NCI-H526 (cell line): ENCODE measurements at regions not wholly inside any gene's neighbourhood (a gene's known extent, or its start where the extent isn't known, plus 50 kb on each side); places are given as distances from the start of the nearest gene placed in this dataset.
"Not testable (repeated sequence)": the region's sequence is repeated elsewhere in the genome, so short reads cannot be mapped to it uniquely, and the experiment has no call there.

ENCODE experiments used
- DNase-seq, 2 experiments: peaks; one replicate each; lab custom pipeline; 2025; lab: John Stamatoyannopoulos, UW

DNA sequence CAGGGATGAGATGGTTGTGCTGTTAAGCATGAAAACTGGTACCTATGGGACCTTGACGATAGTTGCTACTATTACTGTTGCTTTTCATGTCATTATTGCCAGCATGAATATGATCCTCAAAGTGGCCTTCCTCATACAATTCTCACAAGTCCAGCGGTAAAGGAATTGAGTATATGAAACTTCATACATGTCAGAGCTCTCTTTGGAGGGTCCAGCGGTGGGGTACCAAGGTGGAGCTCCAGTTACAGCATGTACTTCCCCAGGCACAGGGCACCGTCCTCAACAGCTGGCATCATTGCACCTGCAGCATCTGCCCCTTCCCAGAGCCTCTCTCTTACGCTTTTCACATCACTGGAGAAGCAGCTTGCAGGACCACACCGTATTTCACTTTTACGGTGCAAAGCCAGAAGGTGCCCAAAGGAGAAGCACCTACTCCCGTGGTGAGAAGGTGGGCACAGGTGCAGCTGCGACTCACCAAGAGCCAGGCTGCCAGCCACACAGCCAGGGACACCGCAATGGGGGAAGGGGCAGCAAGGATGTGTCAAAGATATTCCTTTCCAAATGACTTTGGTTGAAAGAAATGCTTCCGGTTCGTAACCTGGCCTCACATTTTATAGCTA lies 166.4 kb upstream of the IRF2BP2 start:
- no peak for DNase-seq

DNA sequence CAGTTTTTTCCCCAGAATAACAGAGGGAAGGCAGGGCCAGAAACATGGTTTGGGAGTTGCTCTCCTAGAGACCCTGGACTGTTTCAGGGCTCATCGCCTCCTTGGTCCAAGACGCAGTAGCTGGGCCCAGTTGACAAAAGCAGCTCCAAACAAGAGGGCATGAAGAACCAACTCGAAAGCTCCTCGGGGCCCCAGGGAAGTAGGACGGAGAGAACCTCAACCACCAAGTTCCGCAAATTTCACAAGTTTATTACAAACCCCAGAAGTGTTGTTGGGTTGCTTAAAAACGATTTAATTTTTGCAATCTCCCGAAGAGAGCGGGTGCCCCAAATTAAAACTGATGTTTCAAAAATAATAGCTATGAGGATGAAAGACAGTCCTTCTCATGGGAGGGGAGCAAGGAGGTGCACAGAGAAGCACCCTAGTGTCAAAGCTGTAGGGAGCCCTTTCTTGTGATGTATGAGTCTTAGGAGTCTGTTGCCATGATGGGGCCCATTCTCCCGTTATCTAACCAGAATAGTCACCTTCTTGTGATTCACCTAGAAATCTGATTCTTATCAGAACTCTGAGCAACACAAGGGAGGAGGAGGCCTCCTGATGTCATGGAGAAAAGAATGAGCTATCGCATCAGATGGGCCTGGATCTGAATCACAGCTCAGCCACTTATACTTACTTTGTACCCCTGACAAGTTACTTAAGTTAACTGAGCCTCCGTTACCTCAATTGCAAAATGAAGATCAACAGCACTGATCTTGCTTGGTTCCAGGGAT lies 165.7 kb upstream of the IRF2BP2 start:
- DNase-seq: no peak

DNA sequence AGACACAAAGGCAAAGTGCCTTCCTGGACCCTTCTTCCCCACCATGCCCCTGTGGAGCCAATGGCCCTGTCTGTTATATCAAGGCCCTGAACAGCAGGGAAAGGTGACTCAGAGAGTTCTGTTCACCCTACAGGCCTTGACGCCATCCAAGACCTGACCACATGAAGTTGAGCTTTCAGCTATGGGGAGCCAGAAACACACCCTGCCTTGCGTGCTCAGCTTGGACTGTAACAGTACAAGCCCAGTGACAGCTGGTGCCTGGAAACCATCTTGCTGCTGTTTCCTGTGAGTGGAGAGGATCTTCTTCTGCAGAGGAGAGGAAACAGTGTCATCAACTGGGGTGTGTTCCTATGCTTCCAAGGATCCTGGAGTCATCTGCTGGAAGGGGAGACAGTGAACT lies 165.0 kb upstream of the IRF2BP2 start:
- DNase-seq: no peak

DNA sequence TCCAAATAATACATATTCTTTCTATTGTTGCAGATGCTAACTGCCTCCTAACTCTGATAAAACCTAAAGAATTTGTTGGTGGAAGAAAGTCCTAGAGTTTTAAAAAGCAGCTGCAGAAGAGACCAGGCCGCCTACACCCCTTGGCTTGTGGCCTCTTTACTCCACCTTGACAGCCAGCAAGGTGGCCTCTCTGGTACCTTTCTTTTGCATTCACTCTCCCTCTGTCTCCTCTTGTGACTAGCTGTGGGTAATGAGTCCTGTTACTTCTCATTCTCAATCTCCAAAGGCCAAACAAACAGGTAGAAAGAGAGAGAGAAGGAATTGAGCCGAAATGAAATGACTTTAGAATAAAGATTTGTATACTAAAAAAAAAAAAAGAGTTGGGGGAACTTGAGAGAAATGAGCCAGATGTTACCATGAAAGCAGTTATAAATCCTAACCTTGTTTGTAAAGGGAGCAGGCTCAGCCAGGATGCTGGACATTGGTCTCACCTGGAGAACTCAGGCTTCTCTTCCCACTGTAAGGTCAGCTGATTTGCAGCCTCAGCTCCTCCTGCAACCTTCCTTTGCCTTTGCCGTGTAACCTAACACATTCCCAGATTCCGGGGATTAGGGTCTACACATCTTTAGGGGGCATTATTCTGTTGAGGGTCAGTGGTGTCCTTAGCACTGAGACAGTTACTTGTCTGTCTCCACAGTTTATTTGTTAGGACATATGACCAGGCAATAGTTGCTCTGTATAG lies 164.1 kb upstream of the IRF2BP2 start:
- DNase-seq: no peak

DNA sequence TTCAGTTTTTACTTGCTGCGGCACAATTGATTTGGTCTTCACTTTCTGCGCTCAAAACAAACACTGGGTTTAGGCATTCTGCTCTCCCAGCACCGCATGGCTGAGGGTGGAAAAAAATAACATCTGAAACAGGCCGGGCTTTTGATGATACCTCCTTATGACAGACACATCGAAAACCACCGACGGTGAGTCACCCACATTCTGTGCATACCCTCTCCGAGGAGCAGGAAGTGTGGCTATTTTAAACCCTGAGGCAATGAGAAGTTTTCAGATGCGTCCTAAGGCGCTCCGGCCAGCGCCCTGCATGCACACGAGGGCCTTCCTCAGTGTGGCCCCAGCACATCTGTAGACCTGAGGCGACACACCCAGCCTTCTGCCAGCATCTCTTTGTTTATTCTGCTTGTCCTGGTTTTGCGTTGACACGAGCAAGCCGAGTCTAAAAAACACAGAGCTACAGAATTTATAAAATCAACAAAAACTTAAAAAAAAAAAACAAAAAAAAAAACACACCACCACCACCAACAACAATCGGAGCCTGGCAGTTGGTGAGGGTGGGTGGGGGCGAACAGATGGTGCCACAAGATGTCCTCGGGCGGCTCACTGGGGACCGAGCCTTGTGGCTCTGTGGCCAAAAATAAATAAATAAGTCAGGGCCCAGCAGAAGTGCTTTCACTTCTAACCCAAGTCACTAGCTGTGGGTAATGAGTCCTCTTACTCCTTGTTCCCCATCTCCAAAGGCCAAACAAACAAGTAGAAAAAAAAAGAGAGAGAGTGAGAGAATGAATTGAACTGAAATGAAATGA lies 162.6 kb upstream of the IRF2BP2 start:
- no peak for DNase-seq

DNA sequence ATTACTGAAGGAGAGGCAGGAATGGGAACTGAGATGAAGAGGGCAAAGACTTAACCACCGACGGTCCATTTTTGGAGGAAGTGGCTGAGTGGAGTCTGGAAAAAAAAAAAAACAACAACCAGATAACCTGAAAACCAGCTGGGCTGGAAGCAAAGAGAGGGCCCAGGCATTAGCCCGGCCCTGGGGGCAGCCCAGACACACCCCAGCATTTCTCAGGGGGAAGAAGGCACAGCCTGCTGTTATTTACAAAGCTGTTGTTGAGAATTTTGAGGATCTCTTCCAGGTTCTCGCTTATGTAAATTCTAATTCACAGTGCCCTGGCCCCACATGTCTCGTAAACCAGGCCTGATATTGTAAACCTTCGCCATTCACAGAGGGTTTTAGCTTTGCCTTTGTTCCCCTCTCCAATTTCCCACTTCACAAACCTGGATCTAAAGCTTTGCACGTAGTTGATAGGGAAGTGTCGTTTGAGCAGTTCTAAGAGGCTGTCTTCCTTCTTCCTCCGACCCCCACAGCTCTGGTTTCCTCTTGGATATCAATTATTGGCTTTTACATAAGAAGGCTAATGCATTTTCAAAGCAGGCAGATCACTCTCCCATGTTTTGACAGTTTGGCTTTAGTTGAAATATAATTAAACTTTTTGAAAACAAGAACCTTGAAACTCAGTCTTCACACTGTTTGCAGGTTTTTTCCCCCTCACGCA lies 161.8 kb upstream of the IRF2BP2 start:
- no peak for DNase-seq

DNA sequence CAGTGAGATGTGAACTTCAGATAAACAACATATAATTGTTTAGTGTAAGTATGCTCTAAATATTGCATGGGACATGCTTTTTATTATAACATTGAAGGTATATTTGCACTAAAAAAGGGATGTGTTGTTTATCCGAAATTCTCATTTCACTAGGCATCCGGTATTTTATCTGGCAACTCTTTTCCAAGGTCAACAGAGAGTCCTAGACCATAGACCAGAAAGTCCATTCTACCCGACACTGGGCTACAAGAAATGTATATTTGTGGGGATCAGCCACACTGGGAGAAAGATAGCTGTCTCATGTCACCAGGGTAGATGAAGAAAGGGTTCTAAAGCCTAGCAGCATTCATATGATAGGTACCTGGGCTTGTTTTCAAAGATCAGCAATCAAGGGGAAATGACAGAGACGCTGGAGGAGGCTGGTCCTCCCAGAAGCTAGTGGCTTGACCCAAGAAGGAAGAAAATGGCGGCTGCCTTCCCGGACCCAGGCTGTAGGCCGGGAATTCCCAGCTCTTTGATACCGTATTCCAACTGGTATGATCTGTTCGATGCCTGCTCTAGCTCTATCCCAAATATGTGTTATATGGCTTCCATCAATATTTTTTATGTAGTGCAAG lies 161.1 kb upstream of the IRF2BP2 start:
- DNase-seq: no peak

DNA sequence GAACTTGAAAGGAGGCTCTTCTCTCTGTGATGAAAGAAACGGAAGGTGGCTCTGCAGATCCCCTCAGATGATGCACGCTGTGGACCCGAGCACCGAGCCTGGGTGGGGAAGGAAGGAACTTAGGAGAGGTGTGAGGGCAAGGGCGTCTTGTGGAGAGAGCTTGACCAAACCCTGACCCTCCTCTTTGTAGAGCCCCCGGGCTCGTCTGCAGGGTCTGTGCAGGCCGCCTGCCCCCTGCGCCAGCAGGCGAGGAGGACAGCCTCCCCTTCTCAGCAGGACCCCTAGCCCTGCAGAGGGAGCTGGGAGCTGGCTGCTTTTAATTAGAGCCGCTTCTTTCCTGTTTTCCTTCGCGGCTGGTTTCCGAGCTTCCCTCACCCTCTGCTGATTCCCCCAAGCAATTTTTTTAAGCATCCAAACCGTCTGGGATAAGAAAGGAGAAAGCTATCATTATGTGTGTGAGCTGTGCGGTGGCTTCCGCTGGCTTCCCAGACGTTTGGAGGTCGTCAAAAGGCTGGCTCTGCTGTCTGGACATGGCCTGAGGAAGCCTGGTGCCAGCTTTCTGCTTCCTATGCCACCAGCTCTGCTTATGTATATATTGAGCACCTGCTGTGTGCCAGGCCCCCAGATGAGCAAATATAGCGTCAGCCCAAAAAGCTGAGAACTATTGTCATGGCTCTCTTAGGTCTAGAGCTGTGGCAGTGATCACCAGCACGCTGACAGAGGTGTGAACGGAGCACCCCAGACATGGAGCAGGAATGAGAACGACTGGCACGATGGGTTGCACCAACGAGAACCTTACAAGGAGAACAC lies 160.2 kb upstream of the IRF2BP2 start:
- DNase-seq: no peak

DNA sequence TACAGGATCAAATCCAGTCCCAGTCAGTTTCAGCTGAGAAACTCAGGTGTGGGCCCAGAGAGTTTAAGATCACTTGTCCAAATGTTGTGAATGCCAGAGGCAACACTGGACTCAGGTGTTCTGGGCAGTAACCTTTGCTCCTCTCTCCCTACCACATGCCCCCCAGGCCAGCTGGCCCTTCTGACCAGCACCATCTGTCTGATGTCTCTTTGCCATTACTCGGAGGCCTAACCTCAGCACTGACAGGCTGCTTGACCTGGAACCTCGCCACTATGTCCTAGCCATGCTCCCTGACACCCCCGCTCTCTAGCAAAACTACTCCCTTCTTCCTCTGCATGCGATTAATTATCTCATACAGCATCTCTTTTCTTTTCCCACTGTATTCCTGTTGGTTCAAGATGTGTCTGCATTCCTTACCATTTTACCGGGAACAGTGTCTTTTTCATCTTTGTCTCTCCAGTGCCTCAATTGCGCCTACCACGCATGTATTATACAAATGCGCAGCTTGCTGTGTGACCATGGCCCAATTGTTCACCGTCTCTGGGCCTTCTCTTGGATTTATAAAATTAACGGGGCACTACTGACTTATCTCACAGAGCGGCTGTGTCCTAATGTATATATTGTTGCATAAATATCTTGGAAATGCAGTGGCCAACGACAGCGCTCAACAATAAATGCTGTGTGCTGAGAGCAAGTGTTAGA lies 159.5 kb upstream of the IRF2BP2 start:
- no peak for DNase-seq

DNA sequence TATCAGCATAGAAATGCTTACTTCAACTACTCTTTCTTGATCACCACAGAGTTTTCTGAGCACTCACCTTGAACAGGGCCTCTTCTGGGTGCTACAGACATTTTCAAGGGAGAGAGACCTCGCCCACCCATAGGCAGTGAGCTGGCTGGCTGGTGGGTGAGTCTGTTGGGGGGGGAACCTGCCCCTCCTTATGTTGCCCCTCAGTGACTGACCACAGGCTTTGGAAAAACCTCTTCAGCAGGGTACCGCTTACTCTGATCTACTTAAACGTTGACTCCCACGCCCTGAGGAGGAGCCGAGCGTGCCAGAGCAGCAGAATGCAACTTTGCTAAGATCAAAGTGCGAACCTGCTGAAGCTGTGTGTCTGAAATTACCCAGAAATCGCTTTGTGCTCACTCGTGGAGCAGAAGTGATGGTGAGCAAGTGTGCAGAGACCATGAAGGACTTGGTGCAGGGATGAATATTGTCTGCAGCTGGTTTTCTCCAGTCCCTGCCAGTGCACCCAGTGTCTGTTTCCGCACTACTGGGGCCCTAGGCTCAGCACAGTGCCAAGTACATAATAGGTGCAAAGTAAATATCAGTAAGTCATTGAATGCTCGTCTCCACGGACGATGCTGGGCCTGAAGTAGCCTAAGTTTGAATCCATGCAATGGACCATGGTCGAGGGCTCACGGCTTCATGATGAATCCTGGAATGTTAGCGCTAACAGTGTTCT lies 158.7 kb upstream of the IRF2BP2 start:
- DNase-seq: no peak

DNA sequence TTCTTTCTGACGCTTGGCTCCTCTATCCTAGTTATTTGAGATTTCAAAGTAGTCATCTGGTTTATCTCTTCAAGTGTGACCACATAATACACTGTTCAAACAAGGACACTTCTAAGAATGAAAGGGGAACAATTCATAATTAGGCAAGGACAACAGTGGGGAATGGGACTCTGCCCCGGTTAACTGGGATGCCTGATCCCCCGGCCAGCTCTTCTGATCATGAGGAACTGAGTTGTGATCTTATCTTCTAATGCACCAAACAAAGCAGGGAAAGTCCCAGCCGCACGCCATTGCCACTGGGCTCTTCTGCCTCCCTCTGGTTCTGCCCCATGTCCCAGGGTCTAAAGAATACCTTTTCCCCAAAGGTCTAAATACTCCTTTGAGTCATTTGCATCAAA lies 158.2 kb upstream of the IRF2BP2 start:
- no peak for DNase-seq

DNA sequence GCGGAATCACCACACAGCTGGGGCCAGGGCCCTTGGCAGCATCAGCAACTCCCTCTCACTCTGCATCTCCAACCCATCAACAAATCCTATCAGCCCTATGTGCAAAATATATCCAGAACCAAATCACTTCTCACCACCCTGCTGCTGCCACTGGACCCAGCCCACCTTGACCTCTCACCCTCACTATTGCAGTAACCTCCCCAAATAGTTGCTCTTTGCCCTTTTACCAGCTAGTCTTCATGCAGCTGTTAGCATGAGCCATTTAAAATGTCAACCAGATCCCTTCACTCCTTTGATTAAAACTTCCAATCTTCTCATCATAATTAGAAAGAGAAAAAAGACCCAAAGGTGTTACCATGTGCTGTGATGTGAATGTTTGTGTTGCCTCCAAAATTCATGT lies 155.7 kb upstream of the IRF2BP2 start:
- DNase-seq: no peak

DNA sequence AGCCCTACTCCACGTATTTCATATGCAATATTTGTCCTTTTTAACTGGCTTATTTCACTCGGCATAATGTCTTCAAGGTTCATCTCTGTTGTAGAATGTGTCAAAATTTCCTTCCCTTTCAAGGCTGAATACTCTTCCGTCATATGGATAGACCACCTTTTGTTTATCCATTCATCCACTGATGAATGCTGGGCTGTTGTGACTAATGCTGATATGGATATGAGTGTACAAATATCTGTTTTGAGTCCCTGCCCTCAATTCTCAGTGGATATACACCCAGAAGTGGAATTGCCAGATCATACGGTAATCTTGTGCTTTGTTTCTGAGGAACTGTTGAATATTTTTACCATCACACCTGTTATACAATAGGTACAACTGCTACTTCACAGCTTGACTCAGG lies 155.2 kb upstream of the IRF2BP2 start:
- no peak for DNase-seq

DNA sequence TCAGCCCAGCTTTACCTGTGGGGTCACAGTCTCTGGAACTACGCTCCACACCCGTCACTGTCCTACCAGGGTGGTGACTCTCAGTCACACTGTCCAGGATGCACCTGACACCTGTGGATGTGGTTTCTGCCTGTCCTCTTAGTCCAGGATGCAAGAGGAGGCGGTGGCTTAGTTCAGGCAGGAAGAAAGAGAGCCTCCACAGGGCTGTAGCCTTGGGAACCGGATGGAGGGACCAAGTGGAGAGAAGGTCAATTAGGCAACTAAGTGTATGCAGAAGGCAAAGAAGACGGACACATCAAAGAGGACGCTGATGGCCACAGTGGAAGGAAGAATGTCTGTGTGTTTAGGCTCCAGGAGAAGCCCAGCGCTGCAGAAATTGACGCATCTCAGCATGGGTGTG lies 153.9 kb upstream of the IRF2BP2 start:
- DNase-seq: no peak

DNA sequence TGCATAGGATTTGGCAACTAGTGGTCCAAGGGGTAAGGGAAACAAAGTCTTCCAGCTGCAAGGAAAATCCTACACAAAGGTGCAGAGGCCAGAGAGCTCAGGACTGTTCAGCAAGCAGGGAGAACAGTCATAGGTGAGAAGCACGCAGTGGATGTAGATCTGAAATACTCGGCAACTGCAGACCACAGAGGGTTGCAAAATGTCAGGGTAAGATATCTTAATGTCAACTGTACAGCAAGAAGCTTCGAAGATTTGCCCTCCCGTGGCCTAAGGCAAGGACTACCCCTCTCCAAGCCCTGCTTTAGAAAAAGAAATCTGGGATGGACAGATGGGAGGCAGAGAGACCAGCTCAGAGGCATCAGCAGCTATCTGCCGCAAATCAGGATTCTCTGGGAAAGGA lies 153.4 kb upstream of the IRF2BP2 start:
- DNase-seq: no peak

DNA sequence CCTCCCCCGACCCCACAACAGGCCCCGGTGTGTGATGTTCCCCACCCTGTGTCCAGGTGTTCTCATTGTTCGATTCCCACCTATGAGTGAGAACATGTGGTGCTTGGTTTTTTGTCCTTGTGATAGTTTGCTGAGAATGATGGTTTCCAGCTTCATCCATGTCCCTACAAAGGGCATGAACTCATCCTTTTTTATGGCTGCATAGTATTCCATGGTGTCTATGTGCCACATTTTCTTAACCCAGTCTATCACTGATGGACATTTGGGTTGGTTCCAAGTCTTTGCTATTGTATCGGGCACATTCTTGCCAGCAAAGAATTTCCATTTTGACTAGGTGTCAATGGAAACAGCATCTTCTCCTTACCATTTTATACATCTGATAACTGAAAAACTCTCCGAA lies 152.1 kb upstream of the IRF2BP2 start:
- not testable (repeated sequence) for DNase-seq

DNA sequence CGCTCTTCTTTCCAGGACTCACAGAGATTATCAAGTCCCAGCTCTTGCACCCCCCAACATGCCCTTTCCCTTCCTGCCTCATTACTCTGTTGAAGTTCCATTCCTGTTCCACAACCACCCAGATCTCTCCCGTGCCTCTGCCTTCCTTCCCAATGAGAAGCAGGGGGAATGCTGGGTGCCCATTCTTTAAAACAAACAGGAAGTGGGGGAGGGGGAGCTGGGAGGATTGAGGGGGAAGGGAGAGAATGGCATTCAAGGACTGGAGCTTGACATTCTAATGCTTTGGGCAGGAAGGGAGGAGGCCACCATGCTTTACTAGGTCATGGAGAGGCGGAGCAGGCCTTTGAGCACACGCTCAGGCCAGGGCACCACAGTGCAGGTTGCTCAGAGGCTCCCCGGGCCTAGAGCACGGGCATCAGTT lies 150.3 kb upstream of the IRF2BP2 start:
- no peak for DNase-seq

DNA sequence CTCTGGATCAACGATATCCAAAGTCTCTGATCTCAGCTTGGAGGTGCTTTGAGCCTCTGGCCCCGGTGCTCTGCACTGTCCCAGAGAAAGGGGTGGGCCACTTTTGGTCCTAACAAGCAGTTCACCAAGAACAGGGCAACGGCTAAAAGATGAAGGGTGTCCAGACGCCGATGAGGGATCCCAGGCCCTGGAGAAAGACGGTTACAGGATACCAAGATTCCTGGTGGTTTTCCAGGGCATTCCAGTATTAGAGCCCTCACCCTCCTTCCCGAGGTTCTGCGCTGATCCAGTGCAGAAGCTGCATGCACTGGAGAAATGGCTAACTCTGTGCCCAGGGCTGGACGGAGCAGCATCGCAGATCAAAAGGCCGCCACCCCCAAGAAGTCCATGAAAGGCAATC lies 149.9 kb upstream of the IRF2BP2 start:
- DNase-seq: no peak

DNA sequence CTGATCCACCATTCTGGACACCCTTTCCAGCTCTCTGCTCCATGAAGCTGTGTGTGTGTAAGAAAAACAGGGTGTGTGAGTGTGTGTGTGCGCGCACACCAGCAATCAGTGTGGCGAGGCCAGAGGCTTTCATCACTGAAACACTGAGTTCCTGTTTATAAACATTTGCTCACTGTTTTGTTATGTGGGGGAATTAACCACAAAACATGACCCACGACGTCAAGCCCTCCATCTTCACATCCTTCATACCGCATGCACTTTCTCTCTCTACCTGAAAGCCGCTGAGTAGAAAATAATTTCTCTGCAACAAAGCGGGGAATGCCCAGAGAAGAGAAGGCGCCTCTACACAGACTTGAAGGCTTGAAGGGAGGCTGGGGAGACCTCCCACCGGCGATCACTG lies 148.9 kb upstream of the IRF2BP2 start:
- DNase-seq: no peak
